ENCODE measurements at regions not wholly inside any gene's neighbourhood (a gene's known extent, or its start where the extent isn't known, plus 50 kb on each side); places are given as distances from the start of the nearest gene placed in this dataset.

DNA sequence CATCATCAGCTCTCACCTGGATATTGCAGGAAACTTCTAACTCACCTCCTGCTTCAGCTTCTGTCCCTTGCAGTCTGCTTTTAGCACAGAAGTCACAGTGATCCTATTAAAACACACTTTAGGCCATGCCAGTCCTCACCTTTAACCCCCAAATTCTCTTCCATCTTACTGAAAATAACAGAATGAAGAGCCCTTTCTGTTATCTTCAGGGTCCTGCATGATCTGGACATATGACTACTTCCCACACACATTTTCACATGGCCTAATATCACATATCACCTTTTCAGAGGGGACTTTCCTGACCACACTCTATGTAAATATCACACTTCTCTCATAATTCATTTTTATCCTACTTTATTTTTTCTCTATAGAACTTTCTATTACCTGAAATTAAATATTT is 550.6 kb upstream of the CLINT1 start:
- Mint-ChIP-seq H3K27me3 (ENCODE audit: insufficient read depth, unreplicated experiment) (no peaks in the 10 kb centered on the region), H3K36me3 (ENCODE audit: insufficient read depth, unreplicated experiment) (no peaks in the 10 kb centered on the region), H3K4me1 (ENCODE audit: insufficient read depth, unreplicated experiment) (peaks cover 11% of the 10 kb centered on the region), H3K9me3 (ENCODE audit: unreplicated experiment) (peaks cover 2% of the 10 kb centered on the region), H3K27ac (ENCODE audit: low read depth, unreplicated experiment) (no peak overlapping the region), H3K4me3 (ENCODE audit: unreplicated experiment) (no peak overlapping the region)
- CTCF ChIA-PET, result interaction anchor here (0.6 kb wide), 2 partner anchors 22 to 543 kb away, joined by 3 read pairs; no protein-coding TSS in a partner anchor
- DNase-seq (ENCODE audit: unreplicated experiment), result no peak
- TF ChIP-seq, protein P1, sequence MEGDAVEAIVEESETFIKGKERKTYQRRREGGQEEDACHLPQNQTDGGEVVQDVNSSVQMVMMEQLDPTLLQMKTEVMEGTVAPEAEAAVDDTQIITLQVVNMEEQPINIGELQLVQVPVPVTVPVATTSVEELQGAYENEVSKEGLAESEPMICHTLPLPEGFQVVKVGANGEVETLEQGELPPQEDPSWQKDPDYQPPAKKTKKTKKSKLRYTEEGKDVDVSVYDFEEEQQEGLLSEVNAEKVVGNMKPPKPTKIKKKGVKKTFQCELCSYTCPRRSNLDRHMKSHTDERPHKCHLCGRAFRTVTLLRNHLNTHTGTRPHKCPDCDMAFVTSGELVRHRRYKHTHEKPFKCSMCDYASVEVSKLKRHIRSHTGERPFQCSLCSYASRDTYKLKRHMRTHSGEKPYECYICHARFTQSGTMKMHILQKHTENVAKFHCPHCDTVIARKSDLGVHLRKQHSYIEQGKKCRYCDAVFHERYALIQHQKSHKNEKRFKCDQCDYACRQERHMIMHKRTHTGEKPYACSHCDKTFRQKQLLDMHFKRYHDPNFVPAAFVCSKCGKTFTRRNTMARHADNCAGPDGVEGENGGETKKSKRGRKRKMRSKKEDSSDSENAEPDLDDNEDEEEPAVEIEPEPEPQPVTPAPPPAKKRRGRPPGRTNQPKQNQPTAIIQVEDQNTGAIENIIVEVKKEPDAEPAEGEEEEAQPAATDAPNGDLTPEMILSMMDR (IDR thresholded peaks at IDR 0.05; ENCODE audit: unreplicated experiment), result no peak
- intact Hi-C loops (cut with micrococcal nuclease), result no loop called here
- BruUV-seq (replicated peaks), result no TSS peak
- POLR2A ChIA-PET, result interaction anchor here (0.6 to 1.0 kb wide), 3 partner anchors 28 to 135 kb away, joined by 3 to 4 read pairs (median 3); no protein-coding TSS in a partner anchor

DNA sequence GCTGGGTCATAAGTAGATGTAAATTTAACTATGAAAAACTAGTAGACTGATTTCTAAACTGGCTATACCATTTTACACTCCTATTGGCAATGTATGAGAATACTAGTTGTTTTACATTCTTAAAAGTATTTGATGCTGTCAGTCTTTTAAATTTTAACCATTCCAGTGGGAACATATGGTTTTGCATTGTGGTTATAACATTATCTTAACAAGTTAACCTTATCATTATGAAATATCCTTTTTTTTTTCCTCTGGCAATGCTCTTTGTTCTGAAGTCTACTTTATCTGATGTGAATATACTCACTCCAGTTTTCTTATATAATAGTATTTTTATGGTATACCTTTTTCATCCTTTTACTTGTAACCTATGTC is 548.9 kb upstream of the CLINT1 start:
- H3K4me1 Mint-ChIP-seq (ENCODE audit: insufficient read depth, unreplicated experiment), result peaks cover 6% of the 10 kb centered on the region
- intact Hi-C loops (cut with micrococcal nuclease), result loop anchor here (1.0 kb wide), 1 partner anchor 23 kb away; no protein-coding TSS in a partner anchor
- ChIA-PET CTCF (no interaction called here), POLR2A (interaction anchor here (0.5 to 2.7 kb wide), 7 partner anchors 13 to 568 kb away, joined by 3 to 12 read pairs (median 4); no protein-coding TSS in a partner anchor)
- peak overlapping the region; percentile 13 for H3K27ac Mint-ChIP-seq (ENCODE audit: low read depth, unreplicated experiment)
- H3K9me3 Mint-ChIP-seq (ENCODE audit: unreplicated experiment), result peaks cover 17% of the 10 kb centered on the region
- BruUV-seq (replicated peaks), result no TSS peak
- H3K4me3 Mint-ChIP-seq (ENCODE audit: unreplicated experiment), result no peak overlapping the region
- no peaks in the 10 kb centered on the region for H3K27me3 Mint-ChIP-seq (ENCODE audit: insufficient read depth, unreplicated experiment)
- TF ChIP-seq, protein P1 (IDR thresholded peaks at IDR 0.05; ENCODE audit: unreplicated experiment), result no peak
- DNase-seq (ENCODE audit: unreplicated experiment), result no peak
- H3K36me3 Mint-ChIP-seq (ENCODE audit: insufficient read depth, unreplicated experiment), result no peaks in the 10 kb centered on the region

DNA sequence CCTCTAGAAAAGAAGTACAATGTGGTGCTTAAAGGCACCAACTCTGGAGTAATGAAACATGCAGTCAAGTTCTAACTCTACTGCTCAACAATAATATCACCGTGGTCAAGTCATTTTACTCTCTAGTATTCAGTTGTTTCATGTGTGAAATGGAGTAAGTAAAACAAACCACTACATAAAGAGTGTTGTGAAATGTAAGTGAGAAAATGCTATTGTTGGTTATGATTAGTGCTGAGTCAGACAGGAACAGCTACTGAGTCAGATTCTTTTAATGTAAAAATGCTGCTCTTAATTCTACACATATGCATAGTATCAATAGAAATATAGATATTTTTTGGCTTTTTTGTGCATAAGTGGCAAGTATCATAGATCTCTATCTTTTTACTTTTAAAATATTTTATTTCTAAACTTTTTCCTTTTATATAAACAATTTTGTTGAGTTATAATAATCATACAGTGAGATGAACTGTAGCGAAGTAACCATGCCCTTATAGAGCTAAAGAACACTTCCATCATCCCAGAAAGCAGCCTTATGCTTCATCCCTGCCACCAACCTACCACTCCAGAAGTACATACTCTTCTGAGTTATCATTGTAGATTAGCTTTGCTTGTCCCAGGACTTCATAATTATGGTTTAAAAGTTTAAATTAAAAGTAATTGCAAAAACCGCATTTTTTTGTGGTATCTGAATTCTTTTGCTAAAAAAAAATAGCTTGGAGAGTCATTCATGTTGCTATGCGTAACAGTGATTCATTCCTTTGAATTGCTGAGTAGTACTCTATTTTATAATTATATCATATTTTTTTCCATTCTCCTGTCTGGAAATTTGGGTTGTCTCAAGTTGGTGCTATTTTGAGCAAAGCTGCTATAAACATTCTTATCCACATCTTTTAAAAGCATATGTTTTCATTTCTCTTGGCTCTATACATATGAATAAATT is 548.2 kb upstream of the CLINT1 start:
- Mint-ChIP-seq H3K27me3 (ENCODE audit: insufficient read depth, unreplicated experiment) (no peaks in the 10 kb centered on the region), H3K27ac (ENCODE audit: low read depth, unreplicated experiment) (peak overlapping the region; percentile 13), H3K9me3 (ENCODE audit: unreplicated experiment) (peaks cover 17% of the 10 kb centered on the region), H3K4me3 (ENCODE audit: unreplicated experiment) (no peak overlapping the region), H3K4me1 (ENCODE audit: insufficient read depth, unreplicated experiment) (peaks cover 6% of the 10 kb centered on the region), H3K36me3 (ENCODE audit: insufficient read depth, unreplicated experiment) (no peaks in the 10 kb centered on the region)
- DNase-seq (ENCODE audit: unreplicated experiment), result peak; percentile 84
- CTCF ChIA-PET, result interaction anchor here (0.6 to 1.0 kb wide), 2 partner anchors 20 to 1129 kb away, joined by 3 read pairs; no protein-coding TSS in a partner anchor
- TF ChIP-seq, protein P1 (IDR thresholded peaks at IDR 0.05; ENCODE audit: unreplicated experiment), result no peak
- POLR2A ChIA-PET, result interaction anchor here (0.5 to 2.7 kb wide), 8 partner anchors 10 to 567 kb away, joined by 3 to 12 read pairs (median 3); no protein-coding TSS in a partner anchor
- BruUV-seq (replicated peaks), result no TSS peak
- intact Hi-C loops (cut with micrococcal nuclease), result loop anchor here (1.0 kb wide), 1 partner anchor 22 kb away; no protein-coding TSS in a partner anchor
